Keratinocyte (primary cell): ENCODE measurements at regions not wholly inside any gene's neighbourhood (a gene's known extent, or its start where the extent isn't known, plus 50 kb on each side); places are given as distances from the start of the nearest gene placed in this dataset.

Experiments
- EZH2 ChIP-seq: IDR thresholded peaks from one replicate; pipeline ENCODE4 v1.6.1; 2012; ENCODE audit warnings: inconsistent platforms, mild to moderate bottlenecking, low read length, moderate library complexity
- TF ChIP-seq, protein P1 (sequence below), 3 experiments: IDR thresholded peaks in 1 of 3; conservative IDR thresholded peaks in 1 of 3; optimal IDR thresholded peaks in 1 of 3; 2 replicates in 2 of 3; 3 replicates in 1 of 3; pipeline versions ENCODE3 to v1.5.1; 2011; ENCODE audit warnings: low read length in 3 of 3, mild to moderate bottlenecking in 3 of 3, moderate library complexity in 2 of 3, control low read depth in 1 of 3, inconsistent platforms in 1 of 3; ENCODE audit not compliant: insufficient read depth in 2 of 3; ENCODE audit errors: extremely low read depth in 1 of 3

DNA sequence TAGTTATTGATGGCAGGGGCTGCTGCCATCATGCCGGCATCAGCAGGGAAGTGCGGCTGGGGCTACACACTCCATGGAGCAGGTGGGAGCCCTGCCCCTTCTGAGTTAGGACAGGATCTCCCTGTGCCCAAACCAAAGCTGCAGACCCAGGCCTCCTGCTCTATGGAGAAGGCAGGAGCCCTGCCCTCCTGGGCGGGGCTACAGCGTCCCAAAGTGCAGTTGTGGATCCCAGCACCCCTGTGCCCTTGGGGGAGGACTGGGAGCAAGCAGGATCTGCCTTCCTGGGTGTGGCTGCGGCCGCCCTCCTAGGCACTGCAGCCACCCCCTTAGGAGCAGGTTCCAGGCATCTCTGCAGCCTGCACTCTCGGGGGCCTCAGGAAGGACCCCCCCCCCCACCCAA is 1392.4 kb upstream of the SLC39A10 start:
- TF ChIP-seq, protein P1, sequence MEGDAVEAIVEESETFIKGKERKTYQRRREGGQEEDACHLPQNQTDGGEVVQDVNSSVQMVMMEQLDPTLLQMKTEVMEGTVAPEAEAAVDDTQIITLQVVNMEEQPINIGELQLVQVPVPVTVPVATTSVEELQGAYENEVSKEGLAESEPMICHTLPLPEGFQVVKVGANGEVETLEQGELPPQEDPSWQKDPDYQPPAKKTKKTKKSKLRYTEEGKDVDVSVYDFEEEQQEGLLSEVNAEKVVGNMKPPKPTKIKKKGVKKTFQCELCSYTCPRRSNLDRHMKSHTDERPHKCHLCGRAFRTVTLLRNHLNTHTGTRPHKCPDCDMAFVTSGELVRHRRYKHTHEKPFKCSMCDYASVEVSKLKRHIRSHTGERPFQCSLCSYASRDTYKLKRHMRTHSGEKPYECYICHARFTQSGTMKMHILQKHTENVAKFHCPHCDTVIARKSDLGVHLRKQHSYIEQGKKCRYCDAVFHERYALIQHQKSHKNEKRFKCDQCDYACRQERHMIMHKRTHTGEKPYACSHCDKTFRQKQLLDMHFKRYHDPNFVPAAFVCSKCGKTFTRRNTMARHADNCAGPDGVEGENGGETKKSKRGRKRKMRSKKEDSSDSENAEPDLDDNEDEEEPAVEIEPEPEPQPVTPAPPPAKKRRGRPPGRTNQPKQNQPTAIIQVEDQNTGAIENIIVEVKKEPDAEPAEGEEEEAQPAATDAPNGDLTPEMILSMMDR (optimal IDR thresholded peaks at IDR 0.05 in 1 of 3, IDR thresholded peaks at IDR 0.05 in 1 of 3, conservative IDR thresholded peaks at IDR 0.05 in 1 of 3; ENCODE audit: extremely low read depth in 1 of 3, insufficient read depth in 2 of 3, low read length in 3 of 3): no peak
- TF ChIP-seq EZH2: no peak
